Keratinocyte (primary cell): ENCODE measurements at regions not wholly inside any gene's neighbourhood (a gene's known extent, or its start where the extent isn't known, plus 50 kb on each side); places are given as distances from the start of the nearest gene placed in this dataset.

Experiments
- DNase-seq: peaks from one replicate; pipeline ENCODE4 v3.0.0-alpha.2; 2011; ENCODE audit warnings: low read depth, missing footprints, low spot score
- FAIRE-seq: peaks from 2 replicates; lab custom pipeline; 2011; peaks lifted over from hg19 to GRCh38; lab: Jason Lieb, UNC
- H2AFZ ChIP-seq: 2 replicates; pipeline ENCODE4 v1.6.0; 2012; ENCODE audit warnings: low read length, control low read depth, inconsistent platforms; ENCODE audit not compliant: control insufficient read depth
- H3K27ac ChIP-seq: 2 replicates; pipeline ENCODE4 v1.5.1; 2011; ENCODE audit warnings: low read length; ENCODE audit not compliant: control insufficient read depth, insufficient read depth
- H3K27me3 ChIP-seq: 3 replicates; pipeline ENCODE4 v1.6.0; 2011; ENCODE audit warnings: low read length; ENCODE audit not compliant: control insufficient read depth, insufficient read depth; ENCODE audit errors: extremely low read depth
- H3K36me3 ChIP-seq, 2 experiments: 2 replicates in 1 of 2; 3 replicates in 1 of 2; pipeline ENCODE4 v1.5.1; 2011; ENCODE audit warnings: low read length in 2 of 2, mild to moderate bottlenecking in 1 of 2; ENCODE audit not compliant: control insufficient read depth in 2 of 2, insufficient read depth in 2 of 2; ENCODE audit errors: extremely low read depth in 1 of 2
- H3K4me1 ChIP-seq: 3 replicates; pipeline ENCODE4 v1.5.1; 2011; ENCODE audit warnings: low read length; ENCODE audit not compliant: control insufficient read depth, insufficient read depth; ENCODE audit errors: extremely low read depth
- H3K4me2 ChIP-seq: 3 replicates; pipeline ENCODE4 v1.6.0; 2011; ENCODE audit warnings: low read depth, low read length; ENCODE audit not compliant: control insufficient read depth, insufficient read depth; ENCODE audit errors: extremely low read depth
- H3K4me3 ChIP-seq, 3 experiments: fragments of 200-600 bp in 1 of 3; sonication (generic) in 1 of 3; 2 replicates in 2 of 3; 3 replicates in 1 of 3; pipeline ENCODE4 v1.5.1; 2011 to 2016; ENCODE audit warnings: low read length in 3 of 3, mild to moderate bottlenecking in 3 of 3, control low read depth in 2 of 3, inconsistent platforms in 1 of 3, low read depth in 1 of 3, mixed read lengths in 1 of 3, mixed run types in 1 of 3, moderate library complexity in 1 of 3; ENCODE audit not compliant: control insufficient read depth in 2 of 3, insufficient read depth in 2 of 3; ENCODE audit errors: extremely low read depth in 1 of 3
- H3K79me2 ChIP-seq: 2 replicates; pipeline ENCODE4 v1.6.0; 2012; ENCODE audit warnings: low read length; ENCODE audit not compliant: control insufficient read depth, insufficient read depth
- H3K9ac ChIP-seq: 3 replicates; pipeline ENCODE4 v1.6.0; 2011; ENCODE audit warnings: low read length; ENCODE audit not compliant: control insufficient read depth, insufficient read depth; ENCODE audit errors: extremely low read depth
- H3K9me1 ChIP-seq: 3 replicates; pipeline ENCODE4 v1.6.0; 2011; ENCODE audit warnings: low read length; ENCODE audit not compliant: control insufficient read depth, insufficient read depth; ENCODE audit errors: extremely low read depth
- H3K9me3 ChIP-seq: 2 replicates; pipeline ENCODE4 v1.5.1; 2012; ENCODE audit warnings: low read depth, low read length; ENCODE audit not compliant: control insufficient read depth
- H4K20me1 ChIP-seq: 3 replicates; pipeline ENCODE4 v1.6.0; 2011; ENCODE audit warnings: low read length; ENCODE audit not compliant: control insufficient read depth, insufficient read depth; ENCODE audit errors: extremely low read depth
- EZH2 ChIP-seq: IDR thresholded peaks from one replicate; pipeline ENCODE4 v1.6.1; 2012; ENCODE audit warnings: inconsistent platforms, mild to moderate bottlenecking, low read length, moderate library complexity
- dilution Hi-C: fragments of 300-500 bp; cut with MboI; formaldehyde crosslinking; loops from one replicate; pipeline ENCODE4 v1.7.0; 2020; ENCODE audit warnings: low sequenced_read_pairs; ENCODE audit not compliant: extremely low pct_ligation_motif_present
- TF ChIP-seq, protein P1 (sequence below), 3 experiments: IDR thresholded peaks in 1 of 3; conservative IDR thresholded peaks in 1 of 3; optimal IDR thresholded peaks in 1 of 3; 2 replicates in 2 of 3; 3 replicates in 1 of 3; pipeline versions ENCODE3 to v1.5.1; 2011; ENCODE audit warnings: low read length in 3 of 3, mild to moderate bottlenecking in 3 of 3, moderate library complexity in 2 of 3, control low read depth in 1 of 3, inconsistent platforms in 1 of 3; ENCODE audit not compliant: insufficient read depth in 2 of 3; ENCODE audit errors: extremely low read depth in 1 of 3

DNA sequence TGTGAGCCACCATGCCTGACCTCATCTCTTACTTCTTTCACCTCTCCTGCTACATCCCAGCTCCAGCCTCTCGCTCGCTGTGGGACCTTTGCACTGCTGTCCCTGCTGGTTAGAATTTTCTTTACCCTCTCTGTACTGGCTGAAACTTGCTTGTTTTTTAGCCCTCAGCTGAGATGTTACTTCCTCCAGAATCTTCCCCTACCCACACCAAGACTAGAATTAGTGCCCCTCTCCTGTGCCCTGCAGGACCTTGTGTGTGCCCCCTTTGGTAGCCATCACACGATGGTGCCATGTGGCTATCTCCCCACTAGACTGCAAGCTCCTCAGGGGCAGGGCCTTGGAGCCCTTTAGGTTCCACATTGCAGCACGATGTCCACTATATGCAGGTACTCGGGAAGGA is 84.1 kb downstream of the AIPL1 start:
- H3K4me1 ChIP-seq: no peaks in the 10 kb centered on the region
- FAIRE-seq (no peak), DNase-seq (no peak)
- H3K4me2 ChIP-seq: no peak overlapping the region
- no peaks in the 10 kb centered on the region for H3K36me3 ChIP-seq
- H4K20me1 ChIP-seq: no peaks in the 10 kb centered on the region
- H3K9me1 ChIP-seq: no peaks in the 10 kb centered on the region
- no peak overlapping the region for H3K4me3 ChIP-seq
- TF ChIP-seq, protein P1, sequence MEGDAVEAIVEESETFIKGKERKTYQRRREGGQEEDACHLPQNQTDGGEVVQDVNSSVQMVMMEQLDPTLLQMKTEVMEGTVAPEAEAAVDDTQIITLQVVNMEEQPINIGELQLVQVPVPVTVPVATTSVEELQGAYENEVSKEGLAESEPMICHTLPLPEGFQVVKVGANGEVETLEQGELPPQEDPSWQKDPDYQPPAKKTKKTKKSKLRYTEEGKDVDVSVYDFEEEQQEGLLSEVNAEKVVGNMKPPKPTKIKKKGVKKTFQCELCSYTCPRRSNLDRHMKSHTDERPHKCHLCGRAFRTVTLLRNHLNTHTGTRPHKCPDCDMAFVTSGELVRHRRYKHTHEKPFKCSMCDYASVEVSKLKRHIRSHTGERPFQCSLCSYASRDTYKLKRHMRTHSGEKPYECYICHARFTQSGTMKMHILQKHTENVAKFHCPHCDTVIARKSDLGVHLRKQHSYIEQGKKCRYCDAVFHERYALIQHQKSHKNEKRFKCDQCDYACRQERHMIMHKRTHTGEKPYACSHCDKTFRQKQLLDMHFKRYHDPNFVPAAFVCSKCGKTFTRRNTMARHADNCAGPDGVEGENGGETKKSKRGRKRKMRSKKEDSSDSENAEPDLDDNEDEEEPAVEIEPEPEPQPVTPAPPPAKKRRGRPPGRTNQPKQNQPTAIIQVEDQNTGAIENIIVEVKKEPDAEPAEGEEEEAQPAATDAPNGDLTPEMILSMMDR (optimal IDR thresholded peaks at IDR 0.05 in 1 of 3, IDR thresholded peaks at IDR 0.05 in 1 of 3, conservative IDR thresholded peaks at IDR 0.05 in 1 of 3; ENCODE audit: extremely low read depth in 1 of 3, insufficient read depth in 2 of 3, low read length in 3 of 3): no peak
- TF ChIP-seq EZH2: no peak
- dilution Hi-C loops: no loop called here
- H3K79me2 ChIP-seq: no peaks in the 10 kb centered on the region
- H3K9ac ChIP-seq: no peak overlapping the region
- no peak overlapping the region for H2AFZ ChIP-seq
- peaks cover 3% of the 10 kb centered on the region for H3K27me3 ChIP-seq
- H3K9me3 ChIP-seq: no peaks in the 10 kb centered on the region
- H3K27ac ChIP-seq: no peak overlapping the region

DNA sequence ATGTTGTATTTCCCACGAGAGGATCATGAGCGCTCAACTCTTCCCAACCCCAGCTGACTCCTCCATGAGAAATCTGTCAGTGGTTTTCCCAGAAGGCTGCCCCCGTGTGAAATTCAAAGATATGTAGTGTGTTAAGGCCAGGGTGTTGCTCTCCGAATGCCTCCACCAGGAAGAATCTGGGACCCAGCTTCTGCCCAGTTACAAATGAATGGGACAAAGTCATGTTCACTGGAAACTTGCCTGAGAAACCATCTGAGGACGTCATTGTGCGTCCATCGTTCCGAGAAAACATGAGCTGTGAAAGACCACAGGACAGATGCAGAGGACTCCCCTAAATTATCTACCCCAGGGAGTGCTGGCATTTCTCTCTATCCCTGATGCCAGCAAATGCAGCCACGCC is 86.0 kb downstream of the AIPL1 start:
- Histone ChIP-seq H3K9ac (no peak overlapping the region), H3K79me2 (no peaks in the 10 kb centered on the region), H3K27me3 (peaks cover 3% of the 10 kb centered on the region), H3K9me1 (no peaks in the 10 kb centered on the region), H3K4me1 (no peaks in the 10 kb centered on the region), H3K36me3 (no peaks in the 10 kb centered on the region), H3K9me3 (no peaks in the 10 kb centered on the region), H3K4me3 (no peak overlapping the region), H3K27ac (no peak overlapping the region), H3K4me2 (no peak overlapping the region), H2AFZ (no peak overlapping the region), H4K20me1 (no peaks in the 10 kb centered on the region)
- dilution Hi-C loops: no loop called here
- DNase-seq (no peak), FAIRE-seq (no peak)
- TF ChIP-seq, protein P1 (optimal IDR thresholded peaks at IDR 0.05 in 1 of 3, IDR thresholded peaks at IDR 0.05 in 1 of 3, conservative IDR thresholded peaks at IDR 0.05 in 1 of 3; ENCODE audit: extremely low read depth in 1 of 3, insufficient read depth in 2 of 3, low read length in 3 of 3): no peak
- TF ChIP-seq EZH2: no peak
